NCI-H2107 (cell line): ENCODE measurements at regions not wholly inside any gene's neighbourhood (a gene's known extent, or its start where the extent isn't known, plus 50 kb on each side); places are given as distances from the start of the nearest gene placed in this dataset.

Source experiments
- DNase-seq: peaks from one replicate; lab custom pipeline; 2025; lab: John Stamatoyannopoulos, UW

DNA sequence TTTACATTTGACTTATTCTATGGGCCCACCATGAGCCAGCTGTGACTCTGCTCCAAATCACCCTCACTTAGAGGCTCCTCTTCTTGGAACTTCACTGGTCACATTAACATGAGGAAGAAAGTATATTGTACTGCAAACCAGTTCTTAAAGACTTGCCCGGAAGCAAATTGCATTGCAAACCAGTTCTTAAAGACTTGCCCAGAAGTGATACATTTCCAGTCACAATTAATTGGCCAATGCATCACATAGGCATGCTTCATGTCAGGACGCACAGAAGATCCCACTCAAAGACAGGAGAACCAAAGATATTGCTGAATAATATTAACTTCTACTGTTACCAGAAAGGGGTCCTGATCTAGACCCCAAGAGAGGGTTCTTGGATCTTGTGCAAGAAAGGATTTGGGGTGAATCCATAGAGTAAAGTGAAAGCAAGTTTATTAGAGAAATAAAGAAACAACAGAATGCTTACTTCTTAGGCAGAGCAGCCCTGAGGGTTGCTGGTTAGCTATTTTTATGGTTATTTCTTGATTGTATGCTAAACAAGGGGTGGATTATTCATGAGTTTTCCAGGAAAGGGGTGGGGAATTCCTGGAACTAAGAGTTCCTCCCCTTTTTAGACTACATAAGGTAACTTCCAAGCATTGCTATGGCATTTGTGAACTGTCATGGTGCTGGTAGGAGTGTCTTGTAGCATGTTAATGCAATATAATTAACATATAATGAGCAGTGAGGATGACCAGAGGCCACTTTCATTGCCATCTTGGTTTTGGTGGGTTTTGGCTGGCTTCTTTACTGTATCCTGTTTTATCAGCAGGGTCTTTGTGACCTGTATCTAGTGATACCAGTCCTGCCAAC lies 54.6 kb upstream of the HCCS start:
- no peak for DNase-seq

DNA sequence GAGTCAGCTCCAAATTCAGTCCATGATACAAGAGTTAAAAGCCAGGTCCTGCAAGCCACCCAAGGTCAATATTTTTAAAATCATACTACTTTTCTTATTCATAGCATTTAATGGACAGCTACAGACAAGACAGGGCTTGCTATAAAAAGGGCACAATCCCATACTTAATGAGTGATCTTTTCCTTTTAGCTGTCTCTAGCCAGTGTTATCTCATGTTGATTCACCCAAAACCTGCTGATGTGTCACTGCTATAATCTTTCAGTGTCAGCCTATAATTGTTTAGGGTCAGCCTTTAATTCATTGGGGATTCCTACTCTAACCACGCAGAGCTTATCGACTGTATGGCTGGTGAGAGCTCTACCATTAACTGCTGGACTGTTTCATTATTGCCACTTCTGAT lies 51.2 kb upstream of the HCCS start:
- DNase-seq = no peak
